H9 (cell line): ENCODE measurements at regions not wholly inside any gene's neighbourhood (a gene's known extent, or its start where the extent isn't known, plus 50 kb on each side); places are given as distances from the start of the nearest gene placed in this dataset.
"Not testable (repeated sequence)": the region's sequence is repeated elsewhere in the genome, so short reads cannot be mapped to it uniquely, and the experiment has no call there.

Source experiments
- DNase-seq: peaks from one replicate; pipeline ENCODE4 v3.0.0-alpha.2; 2017
- H2AFZ ChIP-seq: one replicate; pipeline ENCODE4 v1.6.1; 2013; ENCODE audit warnings: mild to moderate bottlenecking, low read length, control low read depth, moderate library complexity
- H2AK5ac ChIP-seq: 2 replicates; pipeline ENCODE4 v1.6.1; 2013; ENCODE audit warnings: low read length, control low read depth, mixed read lengths; ENCODE audit not compliant: insufficient read length
- H2BK120ac ChIP-seq: one replicate; pipeline ENCODE4 v1.6.1; 2013; ENCODE audit warnings: low read depth, mild to moderate bottlenecking, low read length, control low read depth, inconsistent platforms; ENCODE audit not compliant: poor library complexity, severe bottlenecking
- H2BK12ac ChIP-seq: 2 replicates; pipeline ENCODE4 v1.6.1; 2013; ENCODE audit warnings: low read length, control low read depth, mixed read lengths, low read depth; ENCODE audit not compliant: insufficient read length
- H2BK15ac ChIP-seq: 2 replicates; pipeline ENCODE4 v1.6.1; 2013; ENCODE audit warnings: low read depth, low read length, control low read depth
- H2BK20ac ChIP-seq: one replicate; pipeline ENCODE4 v1.6.1; 2013; ENCODE audit warnings: low read depth, mild to moderate bottlenecking, low read length, control low read depth, inconsistent platforms; ENCODE audit not compliant: poor library complexity, severe bottlenecking
- H2BK5ac ChIP-seq: 2 replicates; pipeline ENCODE4 v1.6.1; 2013; ENCODE audit warnings: low read length, control low read depth, mixed read lengths; ENCODE audit not compliant: insufficient read length
- H3K14ac ChIP-seq: 2 replicates; pipeline ENCODE4 v1.6.1; 2013; ENCODE audit warnings: low read length, control low read depth; ENCODE audit not compliant: insufficient read depth
- H3K18ac ChIP-seq: 2 replicates; pipeline ENCODE4 v1.6.1; 2013; ENCODE audit warnings: low read depth, mild to moderate bottlenecking, mixed read lengths, low read length, control low read depth; ENCODE audit not compliant: insufficient read length
- H3K23ac ChIP-seq: 2 replicates; pipeline ENCODE4 v1.6.1; 2013; ENCODE audit warnings: low read length, control low read depth, mixed read lengths, low read depth; ENCODE audit not compliant: insufficient read length
- H3K23me2 ChIP-seq: 2 replicates; pipeline ENCODE4 v1.6.1; 2013; ENCODE audit warnings: low read depth, mild to moderate bottlenecking, mixed read lengths, low read length, control low read depth; ENCODE audit not compliant: insufficient read length, poor library complexity, severe bottlenecking
- H3K27ac ChIP-seq: 2 replicates; pipeline ENCODE4 v1.5.1; 2013; ENCODE audit warnings: low read length, control low read depth, mixed read lengths, low read depth; ENCODE audit not compliant: insufficient read length
- H3K27me3 ChIP-seq: 2 replicates; pipeline ENCODE4 v1.6.1; 2013; ENCODE audit warnings: low read length, control low read depth, inconsistent platforms; ENCODE audit not compliant: insufficient read depth
- H3K4ac ChIP-seq: 2 replicates; pipeline ENCODE4 v1.6.1; 2013; ENCODE audit warnings: low read depth, mild to moderate bottlenecking, control low read depth, inconsistent platforms, low read length, moderate library complexity
- H3K4me1 ChIP-seq: 2 replicates; pipeline ENCODE4 v1.6.1; 2013; ENCODE audit warnings: low read length, control low read depth, inconsistent platforms; ENCODE audit not compliant: insufficient read depth
- H3K4me2 ChIP-seq: 2 replicates; pipeline ENCODE4 v1.6.1; 2013; ENCODE audit warnings: low read length, control low read depth, mixed read lengths; ENCODE audit not compliant: insufficient read length, insufficient read depth
- H3K56ac ChIP-seq: 2 replicates; pipeline ENCODE4 v1.6.1; 2013; ENCODE audit warnings: low read depth, mild to moderate bottlenecking, mixed read lengths, low read length, control low read depth; ENCODE audit not compliant: insufficient read length
- H3K79me1 ChIP-seq: 2 replicates; pipeline ENCODE4 v1.6.1; 2013; ENCODE audit warnings: low read depth, mild to moderate bottlenecking, moderate library complexity, low read length, control low read depth, inconsistent platforms; ENCODE audit not compliant: insufficient read depth, poor library complexity, severe bottlenecking
- H3K79me2 ChIP-seq: 2 replicates; pipeline ENCODE4 v1.6.1; 2013; ENCODE audit warnings: low read length, control low read depth, inconsistent platforms; ENCODE audit not compliant: insufficient read depth
- H3K9ac ChIP-seq: 2 replicates; pipeline ENCODE4 v1.6.1; 2013; ENCODE audit warnings: low read length, control low read depth, mixed read lengths; ENCODE audit not compliant: insufficient read length; ENCODE audit errors: extremely low read depth
- H3K9me3 ChIP-seq: one replicate; pipeline ENCODE4 v1.6.1; 2013; ENCODE audit warnings: low read depth, low read length, inconsistent platforms; ENCODE audit not compliant: control insufficient read depth
- H3T11ph ChIP-seq: one replicate; pipeline ENCODE4 v1.6.1; 2013; ENCODE audit warnings: mild to moderate bottlenecking, low read length, control low read depth, inconsistent platforms
- H4K20me1 ChIP-seq: one replicate; pipeline ENCODE4 v1.6.1; 2013; ENCODE audit not compliant: control insufficient read depth, insufficient read length, insufficient read depth
- H4K5ac ChIP-seq: 2 replicates; pipeline ENCODE4 v1.6.1; 2013; ENCODE audit warnings: low read depth, mild to moderate bottlenecking, mixed read lengths, low read length, control low read depth; ENCODE audit not compliant: insufficient read length
- H4K8ac ChIP-seq: replicated peaks from 2 replicates; pipeline ENCODE4 v1.6.1; 2013; ENCODE audit warnings: low read length, control low read depth, mixed read lengths, low read depth; ENCODE audit not compliant: insufficient read length
- H4K91ac ChIP-seq: 2 replicates; pipeline ENCODE4 v1.6.1; 2013; ENCODE audit warnings: low read depth, mild to moderate bottlenecking, moderate library complexity, mixed read lengths, low read length, control low read depth; ENCODE audit not compliant: insufficient read length
- H3K27ac Mint-ChIP-seq, 3 experiments: 2 replicates in 2 of 3; 3 replicates in 1 of 3; pipeline ENCODE4 v1.8.0; 2020 to 2021; ENCODE audit warnings: mixed read lengths in 3 of 3, mild to moderate bottlenecking in 1 of 3, moderate library complexity in 1 of 3
- H3K27me3 Mint-ChIP-seq: 2 replicates; pipeline ENCODE4 v1.8.0; 2021; ENCODE audit warnings: low read depth, mild to moderate bottlenecking, moderate library complexity, mixed read lengths
- H3K36me3 Mint-ChIP-seq, 3 experiments: 2 replicates in 2 of 3; 3 replicates in 1 of 3; pipeline ENCODE4 v1.8.0; 2020 to 2021; ENCODE audit warnings: low read depth in 3 of 3, mixed read lengths in 3 of 3; ENCODE audit not compliant: insufficient read depth in 1 of 3
- H3K4me1 Mint-ChIP-seq, 2 experiments: 2 replicates each; pipeline ENCODE4 v1.8.0; 2020; ENCODE audit warnings: mixed read lengths in 2 of 2
- H3K4me3 Mint-ChIP-seq, 2 experiments: 2 replicates in 1 of 2; 3 replicates in 1 of 2; pipeline ENCODE4 v1.8.0; 2020 to 2021; ENCODE audit warnings: mild to moderate bottlenecking in 2 of 2, mixed read lengths in 2 of 2, moderate library complexity in 1 of 2
- H3K9me3 Mint-ChIP-seq, 2 experiments: 2 replicates in 1 of 2; 3 replicates in 1 of 2; pipeline ENCODE4 v1.8.0; 2020; ENCODE audit warnings: mild to moderate bottlenecking in 2 of 2, mixed read lengths in 2 of 2, moderate library complexity in 1 of 2
- WGBS: extraction: QIAGEN DNeasy Blood & Tissue Kit; methylation state at CpG from one replicate; pipeline ENCODE4 v1.1.7; 2013; ENCODE audit warnings: missing lambda C conversion rate, low lambda C conversion rate, mixed read lengths; ENCODE audit not compliant: insufficient read length; ENCODE audit errors: extremely low coverage; 5-methylcytosine and 5-hydroxymethylcytosine counted together

- H4K20me1 ChIP-seq, H3K4me2 ChIP-seq, H2AK5ac ChIP-seq, H3K79me1 ChIP-seq, H2BK120ac ChIP-seq, H4K5ac ChIP-seq, H2BK5ac ChIP-seq, H3K4me1 Mint-ChIP-seq, H3K4me3 Mint-ChIP-seq, H3K18ac ChIP-seq, H3K14ac ChIP-seq, H3K4me1 ChIP-seq, H3K79me2 ChIP-seq, H3K9me3 ChIP-seq, H2AFZ ChIP-seq, H4K91ac ChIP-seq, H2BK15ac ChIP-seq, H3K4ac ChIP-seq, H3K27ac ChIP-seq, H3K9ac ChIP-seq, H2BK12ac ChIP-seq, H2BK20ac ChIP-seq, H3K23ac ChIP-seq, DNase-seq, H3K36me3 Mint-ChIP-seq, H3K56ac ChIP-seq, H3K27me3 ChIP-seq, H3K9me3 Mint-ChIP-seq, H4K8ac ChIP-seq, H3T11ph ChIP-seq, H3K27ac Mint-ChIP-seq, H3K23me2 ChIP-seq: not testable (repeated sequence)
- H3K27me3 Mint-ChIP-seq, result peaks cover 62% of the 10 kb centered on the region
- WGBS, result no CpG with 5 or more reads among the region's 11 CpGs
Measured at GRCh38 chr5:37207-37606, 54.8 kb upstream of the PLEKHG4B start.
